Astrocyte of the hippocampus (primary cell): ENCODE measurements at regions not wholly inside any gene's neighbourhood (a gene's known extent, or its start where the extent isn't known, plus 50 kb on each side); places are given as distances from the start of the nearest gene placed in this dataset.

ENCODE experiments used
- DNase-seq: peaks from one replicate; pipeline ENCODE4 v3.0.0; 2011; ENCODE audit warnings: low read depth, low spot score

DNA sequence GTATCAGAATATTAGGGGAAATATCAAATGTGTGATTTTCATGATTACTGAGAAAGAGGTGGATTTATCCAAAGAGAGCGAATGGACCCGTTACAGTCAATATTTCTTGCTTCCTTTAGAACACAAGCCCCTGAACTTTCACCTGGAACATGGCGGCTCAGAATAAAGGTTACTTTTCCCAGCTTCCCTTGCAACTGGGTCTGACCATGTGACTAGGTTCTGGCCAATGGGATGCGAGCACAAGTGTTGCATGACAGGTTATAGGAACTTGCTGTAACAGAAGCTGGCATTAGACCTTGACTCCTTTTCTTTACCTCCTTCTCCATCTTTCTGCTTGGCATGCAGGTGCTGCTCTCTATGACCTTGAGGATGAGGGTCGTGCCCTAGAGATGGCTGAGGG, 556.1 kb downstream of the TYW1 start:
- DNase-seq: no peak

GRCh38 chr7:67553378-67553777, 556.7 kb downstream of the TYW1 start:
- peak; percentile 70 for DNase-seq

DNA sequence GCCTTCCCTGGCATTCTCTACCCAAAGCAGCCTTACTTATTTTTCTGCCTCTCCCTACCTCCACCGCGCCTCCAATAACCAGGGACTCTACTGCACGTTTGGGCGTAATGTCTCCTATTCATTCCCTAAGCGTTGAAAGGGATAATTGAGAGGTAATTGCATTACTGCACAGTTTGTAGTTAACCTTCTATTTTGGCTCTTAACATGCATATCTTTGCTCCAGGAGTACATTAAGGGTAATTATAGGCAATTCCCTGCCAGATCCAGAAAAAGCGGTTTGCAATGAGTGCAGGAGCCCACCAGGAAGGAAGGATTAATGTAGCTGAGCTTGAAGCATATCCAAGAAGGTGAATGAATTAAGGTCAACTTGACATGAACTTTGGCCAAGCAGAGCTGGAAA, 558.4 kb downstream of the TYW1 start:
- peak; percentile 0 for DNase-seq

DNA sequence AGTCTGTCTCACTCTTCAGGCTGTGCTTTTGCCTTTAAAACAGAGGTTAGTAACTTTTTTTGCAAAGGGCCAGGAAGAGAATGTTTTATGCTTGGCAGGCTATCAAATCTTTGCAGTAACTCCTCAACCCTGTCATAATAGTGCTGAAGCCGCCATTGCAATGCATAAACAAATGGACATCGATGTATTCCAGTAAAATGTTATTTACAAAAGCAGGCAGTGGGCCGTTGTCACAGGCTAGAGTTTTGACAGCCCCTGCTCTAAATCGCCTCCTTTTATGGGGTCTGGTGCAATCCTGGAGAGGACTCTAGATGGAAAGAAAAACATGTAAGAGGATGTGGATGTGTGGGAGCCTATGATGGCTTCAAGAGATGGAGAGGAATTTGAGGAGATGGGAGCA, 568.3 kb downstream of the TYW1 start:
- DNase-seq: no peak

DNA sequence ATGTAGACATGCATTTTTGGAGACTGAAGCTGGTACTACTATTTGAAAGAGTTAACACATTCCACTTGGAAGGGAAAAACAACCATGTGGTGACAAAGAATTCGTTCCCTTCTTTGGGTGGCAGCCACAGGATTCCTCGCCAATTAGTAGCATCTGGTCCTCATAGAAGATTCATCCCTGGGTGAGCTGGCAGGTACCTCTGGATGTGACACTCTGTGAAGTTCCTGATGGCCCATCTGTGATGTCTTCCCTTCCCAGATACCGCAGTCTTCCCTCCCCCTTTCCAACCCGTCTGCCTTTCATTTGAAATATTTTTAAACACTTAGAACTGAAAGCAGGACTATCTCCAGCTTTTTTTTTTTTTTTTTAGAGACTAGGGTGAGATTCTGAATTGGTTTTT, 569.5 kb downstream of the TYW1 start:
- DNase-seq: no peak

DNA sequence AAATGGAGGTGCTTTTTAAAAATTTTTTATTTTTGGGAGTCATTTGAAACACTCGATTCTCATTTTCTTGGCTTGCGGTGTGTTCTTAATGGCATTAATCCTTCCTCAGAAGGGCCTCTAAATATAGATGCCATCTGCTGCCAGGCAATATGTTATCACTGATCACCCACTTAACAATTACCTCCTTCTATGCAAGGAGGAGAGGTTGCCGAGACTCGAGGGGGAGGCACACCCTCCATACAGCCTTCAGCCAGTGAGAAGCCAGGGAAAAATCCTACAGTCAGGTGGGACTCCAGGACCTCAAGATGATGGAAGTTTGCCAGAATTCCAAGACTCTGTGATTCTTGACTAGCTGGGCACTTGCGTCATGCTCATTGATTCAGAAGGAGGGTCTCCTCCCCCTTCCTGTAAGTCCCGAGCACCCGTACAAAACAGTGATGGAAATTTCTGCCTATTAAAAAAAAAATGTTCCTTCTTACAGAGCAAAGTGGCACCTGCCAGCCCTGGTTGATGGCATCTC, 574.5 kb downstream of the TYW1 start:
- no peak for DNase-seq

- DNase-seq: no peak
Measured at GRCh38 chr7:67573639-67574038, 577.0 kb downstream of the TYW1 start.

DNA sequence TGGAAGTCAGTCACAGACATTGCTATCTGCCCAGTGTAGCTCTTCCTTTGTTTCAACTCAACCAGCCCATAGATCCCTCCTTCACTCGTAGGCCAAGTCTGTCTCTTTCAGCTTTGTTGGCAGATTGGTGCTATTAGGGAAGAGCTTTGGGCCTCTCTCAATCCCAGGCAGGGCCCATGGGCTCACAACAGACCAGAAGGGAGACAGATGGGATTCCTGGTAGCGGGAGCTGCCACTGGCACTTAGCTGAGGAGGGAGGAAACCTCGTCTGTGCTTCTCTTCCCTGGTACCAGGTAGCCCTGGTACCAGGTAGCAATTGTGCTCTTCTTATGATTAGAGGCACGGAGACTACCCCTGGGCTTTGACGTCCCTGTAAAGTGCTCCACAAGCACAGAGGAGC, 592.0 kb downstream of the TYW1 start:
- no peak for DNase-seq

- DNase-seq: no peak
Measured at GRCh38 chr7:67589183-67589582, 592.5 kb downstream of the TYW1 start.

GRCh38 chr7:67590649-67591048, 594.0 kb downstream of the TYW1 start:
- no peak for DNase-seq

DNA sequence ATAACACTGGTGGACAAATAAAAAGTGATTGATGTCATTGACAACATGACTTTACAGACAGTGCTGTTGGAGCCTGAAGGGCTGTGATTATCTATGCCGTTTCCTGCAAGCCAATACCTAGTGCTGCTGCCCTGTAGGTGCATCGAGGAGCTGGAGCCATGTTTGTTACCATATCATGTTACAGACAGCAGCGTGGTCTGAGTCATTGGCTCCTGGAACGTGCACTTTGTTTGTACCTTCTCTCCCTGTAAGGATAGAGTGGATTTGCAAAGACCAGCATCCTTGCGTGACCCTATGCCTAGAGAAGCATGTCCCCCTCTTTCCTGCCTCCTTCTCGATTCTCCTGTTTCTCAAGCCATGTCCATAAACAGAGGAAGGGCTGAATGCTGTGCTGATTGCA, 597.2 kb downstream of the TYW1 start:
- no peak for DNase-seq

- DNase-seq: no peak
Measured at GRCh38 chr7:67595431-67596180, 599.0 kb downstream of the TYW1 start.

- no peak for DNase-seq
Measured at GRCh38 chr7:67597161-67597560, 600.5 kb downstream of the TYW1 start.

DNA sequence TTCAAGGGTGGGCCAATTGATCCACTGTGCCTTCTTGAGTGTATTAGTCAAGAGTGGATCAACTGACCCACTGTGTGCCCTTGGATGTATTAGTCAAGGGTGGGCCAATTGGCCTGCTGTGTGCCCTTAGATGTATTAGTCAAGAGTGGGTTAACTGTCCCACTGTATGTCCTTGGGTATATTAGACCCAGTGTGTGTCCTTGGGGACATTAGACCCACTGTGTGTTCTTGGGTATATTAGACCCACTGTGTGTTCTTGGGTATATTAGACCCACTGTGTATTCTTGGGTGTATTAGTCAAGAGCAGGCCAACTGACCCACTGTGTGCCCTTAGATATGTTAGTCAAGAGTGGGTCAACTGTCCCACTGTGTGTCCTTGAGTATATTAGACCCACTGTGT, 601.8 kb downstream of the TYW1 start:
- no peak for DNase-seq

DNA sequence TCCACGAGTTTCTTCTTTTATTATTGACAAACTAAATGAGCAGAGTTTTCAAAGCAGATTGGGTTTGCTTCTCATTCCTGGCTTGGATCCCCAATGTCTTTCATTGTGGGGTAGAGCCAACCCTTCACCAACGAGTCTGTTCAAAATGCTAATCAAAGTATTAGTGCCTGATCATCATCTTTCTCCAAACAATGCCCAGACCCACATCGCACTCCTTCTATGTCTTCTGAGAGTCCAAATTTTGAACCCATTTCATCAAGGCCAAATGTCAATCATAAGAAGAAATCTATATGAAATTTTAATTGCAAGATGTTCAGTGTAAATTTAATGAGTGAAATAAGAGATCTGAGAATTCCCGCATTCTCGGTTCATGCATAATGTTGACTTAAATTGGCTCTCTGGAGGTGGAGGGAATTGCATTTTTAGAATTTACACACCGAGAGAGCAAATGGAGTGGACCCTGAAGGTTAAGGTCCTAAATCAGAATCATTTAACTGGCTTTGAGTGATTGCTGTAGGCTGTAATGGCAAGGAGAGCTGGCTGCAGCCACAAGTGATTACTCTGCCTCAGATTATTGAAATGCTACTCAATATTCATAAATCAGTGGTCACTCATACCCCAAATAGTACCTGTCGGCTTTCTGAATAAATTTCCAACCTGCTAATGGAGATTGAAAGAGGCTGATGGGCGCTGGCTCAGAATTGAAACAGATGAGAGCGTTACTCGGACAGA, 602.9 kb downstream of the TYW1 start:
- DNase-seq: no peak

- no peak for DNase-seq
Measured at GRCh38 chr7:67602246-67602887, 605.7 kb downstream of the TYW1 start.

GRCh38 chr7:67604461-67605386, 608.1 kb downstream of the TYW1 start:
- DNase-seq: peak; percentile 9

DNA sequence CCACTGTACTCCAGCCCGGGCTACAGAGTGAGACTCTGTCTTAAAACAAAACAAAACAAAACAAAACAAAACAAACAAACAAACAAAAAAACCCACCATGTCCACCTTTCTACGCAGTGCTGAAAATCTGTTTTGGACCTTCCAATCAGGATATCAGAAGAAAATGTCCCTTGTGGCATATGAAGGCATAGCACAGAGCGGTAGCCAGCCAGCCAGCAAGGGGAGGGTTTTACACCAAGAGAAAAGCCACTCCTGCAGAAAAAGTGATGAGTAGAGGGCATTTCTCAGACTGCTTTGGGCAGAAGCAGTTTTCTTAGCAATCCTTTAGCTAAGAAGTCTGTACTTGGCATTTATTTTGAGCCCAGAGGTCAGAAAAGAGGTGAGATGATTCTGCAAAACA, 612.2 kb downstream of the TYW1 start:
- DNase-seq: no peak

DNA sequence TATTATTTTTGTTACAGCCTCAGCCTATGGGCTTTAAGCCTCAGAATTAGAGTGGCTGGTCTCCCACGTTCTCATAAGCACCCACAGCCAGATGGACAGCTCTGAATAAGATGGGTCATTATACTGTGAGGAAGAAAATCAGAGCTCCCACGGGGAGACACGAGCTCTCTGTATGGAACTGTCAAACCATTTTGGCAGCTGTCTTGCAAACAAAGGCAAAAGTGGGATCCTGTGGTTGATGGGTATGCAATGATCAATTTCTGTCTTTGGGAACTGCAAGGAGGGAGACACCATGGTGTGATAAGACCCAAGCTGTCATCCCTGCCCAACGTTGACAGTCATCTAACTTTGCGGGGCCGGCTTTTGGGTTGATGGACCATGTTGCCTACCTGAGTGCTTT, 614.3 kb downstream of the TYW1 start:
- no peak for DNase-seq

GRCh38 chr7:67614843-67615242, 618.2 kb downstream of the TYW1 start:
- DNase-seq: no peak

GRCh38 chr7:67616517-67616916, 619.9 kb downstream of the TYW1 start:
- no peak for DNase-seq
